ENCODE measurements at regions not wholly inside any gene's neighbourhood (a gene's known extent, or its start where the extent isn't known, plus 50 kb on each side); places are given as distances from the start of the nearest gene placed in this dataset.

GRCh38 chr11:129278586-129279319 lies 86.6 kb upstream of the ARHGAP32 start:
- H3K4me1 ChIP-seq, result peaks cover 0 to 55% (median 15%) of the 10 kb centered on the region in 4 donors
- no peak for DNase-seq (ENCODE audit: low spot score in 2 of 2)
- no peaks in the 10 kb centered on the region for H3K9me3 ChIP-seq
- 1 to 4% methylated on average over 19 to 51 of the region's 109 CpGs for WGBS, 2 donors
- H3K4me3 ChIP-seq, result peak overlapping the region; percentile 55 to 63 (median 58)
- H3K27ac ChIP-seq, result peak overlapping the region in 1 of 4 donors; percentile 80
- TF ChIP-seq CTCF (IDR thresholded peaks at IDR 0.05), result no peak
- TF ChIP-seq POLR2A (IDR thresholded peaks at IDR 0.05), result no peak
- TF ChIP-seq EP300 (IDR thresholded peaks at IDR 0.05), result no peak
- H3K36me3 ChIP-seq, result no peaks in the 10 kb centered on the region
- H3K27me3 ChIP-seq, result no peaks in the 10 kb centered on the region

- H3K4me1 ChIP-seq, result peaks cover 0 to 61% (median 15%) of the 10 kb centered on the region in 4 donors
- TF ChIP-seq POLR2A (IDR thresholded peaks at IDR 0.05) (no peak), EP300 (IDR thresholded peaks at IDR 0.05) (no peak), CTCF (IDR thresholded peaks at IDR 0.05) (no peak)
- no peak overlapping the region for H3K27ac ChIP-seq
Measured at GRCh38 chr11:129277198-129277843, 85.2 kb upstream of the ARHGAP32 start.

GRCh38 chr11:129275828-129276227 lies 83.7 kb upstream of the ARHGAP32 start:
- Histone ChIP-seq H3K27me3 (no peaks in the 10 kb centered on the region), H3K36me3 (no peaks in the 10 kb centered on the region), H3K4me1 (peaks cover 0 to 61% (median 15%) of the 10 kb centered on the region in 4 donors), H3K27ac (no peak overlapping the region), H3K9me3 (no peaks in the 10 kb centered on the region), H3K4me3 (no peak overlapping the region)
- WGBS, 2 donors, result 54 to 62% methylated on average over 3 of the region's 3 CpGs
- no peak for TF ChIP-seq EP300 (IDR thresholded peaks at IDR 0.05)
- TF ChIP-seq POLR2A (IDR thresholded peaks at IDR 0.05), result no peak
- TF ChIP-seq CTCF (IDR thresholded peaks at IDR 0.05), result no peak
- no peak for DNase-seq (ENCODE audit: low spot score in 2 of 2)

More at GRCh38 chr11:129277198-129277843, 85.2 kb upstream of the ARHGAP32 start:
- no peaks in the 10 kb centered on the region for H3K27me3 ChIP-seq
- DNase-seq (ENCODE audit: low spot score in 2 of 2), result no peak
- no peaks in the 10 kb centered on the region for H3K9me3 ChIP-seq
- 75 to 77% methylated on average over 8 of the region's 8 CpGs for WGBS, 2 donors
- H3K4me3 ChIP-seq, result no peak overlapping the region
- no peaks in the 10 kb centered on the region for H3K36me3 ChIP-seq

GRCh38 chr11:129273944-129274711 lies 82.0 kb upstream of the ARHGAP32 start:
- Histone ChIP-seq H3K36me3 (no peaks in the 10 kb centered on the region), H3K27ac (no peak overlapping the region), H3K4me1 (peaks cover 0 to 53% (median 13%) of the 10 kb centered on the region in 4 donors), H3K9me3 (no peaks in the 10 kb centered on the region), H3K27me3 (no peaks in the 10 kb centered on the region), H3K4me3 (no peak overlapping the region)
- TF ChIP-seq EP300 (IDR thresholded peaks at IDR 0.05) (no peak), CTCF (IDR thresholded peaks at IDR 0.05) (no peak), POLR2A (IDR thresholded peaks at IDR 0.05) (no peak)
- DNase-seq (ENCODE audit: low spot score in 2 of 2), result no peak
- 60 to 61% methylated on average over 5 of the region's 5 CpGs for WGBS, 2 donors
